ENCODE measurements at regions not wholly inside any gene's neighbourhood (a gene's known extent, or its start where the extent isn't known, plus 50 kb on each side); places are given as distances from the start of the nearest gene placed in this dataset.

GRCh38 chr15:86009727-86010126 is 69.9 kb upstream of the AGBL1 start:
- Histone ChIP-seq H3K27ac (ENCODE audit: low read depth, low read length) (no peak overlapping the region), H3K9ac (ENCODE audit: low read length) (no peak overlapping the region), H3K9me3 (ENCODE audit: insufficient read depth, low read depth, low read length) (no peaks in the 10 kb centered on the region), H3K4me2 (ENCODE audit: low read length) (no peak overlapping the region), H3K79me2 (ENCODE audit: insufficient read depth, low read length) (no peaks in the 10 kb centered on the region), H3K36me3 (ENCODE audit: insufficient read depth, low read length) (no peaks in the 10 kb centered on the region), H3K4me1 (ENCODE audit: insufficient read depth, low read length) (no peaks in the 10 kb centered on the region), H3K4me3 (ENCODE audit: insufficient read depth, low read depth, low read length) (no peak overlapping the region), H4K20me1 (ENCODE audit: insufficient read depth, low read length) (no peaks in the 10 kb centered on the region), H3K27me3 (ENCODE audit: insufficient read depth, low read length) (no peaks in the 10 kb centered on the region), H2AFZ (ENCODE audit: low read depth, low read length) (no peak overlapping the region)
- Mint-ChIP-seq H3K27me3 (ENCODE audit: low read depth, unreplicated experiment) (peaks cover 10% of the 10 kb centered on the region), H3K27ac (ENCODE audit: unreplicated experiment) (no peak overlapping the region), H3K4me3 (ENCODE audit: unreplicated experiment) (no peak overlapping the region), H3K4me1 (ENCODE audit: low read depth, unreplicated experiment) (no peaks in the 10 kb centered on the region), H3K9me3 (ENCODE audit: unreplicated experiment) (peaks cover 5% of the 10 kb centered on the region), H3K36me3 (ENCODE audit: low read depth, unreplicated experiment) (no peaks in the 10 kb centered on the region)
- TF ChIP-seq CTCF (IDR thresholded peaks at IDR 0.05; ENCODE audit: insufficient read depth, low read depth, low read length) (no peak), EZH2 (IDR thresholded peaks at IDR 0.05; ENCODE audit: insufficient read depth, low read length) (no peak)
- FAIRE-seq = no peak
- DNase-seq (ENCODE audit: low read depth) = no peak

DNA sequence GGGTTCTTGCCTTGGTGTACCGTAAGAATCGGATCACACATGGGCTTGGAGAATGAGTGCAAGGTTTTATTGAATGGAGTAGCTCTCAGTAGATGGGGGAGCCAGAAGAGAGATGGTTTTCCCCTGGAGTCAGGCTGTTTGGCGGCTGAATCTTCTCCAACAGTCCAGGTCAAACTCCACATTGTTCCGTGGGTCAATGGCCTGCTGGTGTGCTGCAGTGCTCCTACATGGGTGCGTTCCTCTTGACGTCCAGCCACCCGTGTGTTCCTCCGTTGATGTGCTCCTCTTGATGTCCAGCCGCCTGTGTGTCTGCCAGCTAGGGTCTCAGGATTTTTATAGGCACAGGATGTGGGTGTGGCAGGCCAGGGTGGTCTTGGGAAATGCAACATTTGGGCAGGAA is 69.3 kb upstream of the AGBL1 start:
- Histone ChIP-seq H2AFZ (ENCODE audit: low read depth, low read length) (no peak overlapping the region), H3K27me3 (ENCODE audit: insufficient read depth, low read length) (no peaks in the 10 kb centered on the region), H3K36me3 (ENCODE audit: insufficient read depth, low read length) (no peaks in the 10 kb centered on the region), H3K4me1 (ENCODE audit: insufficient read depth, low read length) (no peaks in the 10 kb centered on the region), H3K9me3 (ENCODE audit: insufficient read depth, low read depth, low read length) (no peaks in the 10 kb centered on the region), H4K20me1 (ENCODE audit: insufficient read depth, low read length) (no peaks in the 10 kb centered on the region), H3K4me3 (ENCODE audit: insufficient read depth, low read depth, low read length) (no peak overlapping the region), H3K9ac (ENCODE audit: low read length) (no peak overlapping the region), H3K27ac (ENCODE audit: low read depth, low read length) (no peak overlapping the region), H3K79me2 (ENCODE audit: insufficient read depth, low read length) (no peaks in the 10 kb centered on the region), H3K4me2 (ENCODE audit: low read length) (no peak overlapping the region)
- Mint-ChIP-seq H3K27ac (ENCODE audit: unreplicated experiment) (no peak overlapping the region), H3K4me1 (ENCODE audit: low read depth, unreplicated experiment) (no peaks in the 10 kb centered on the region), H3K27me3 (ENCODE audit: low read depth, unreplicated experiment) (peaks cover 7% of the 10 kb centered on the region), H3K4me3 (ENCODE audit: unreplicated experiment) (no peak overlapping the region), H3K36me3 (ENCODE audit: low read depth, unreplicated experiment) (no peaks in the 10 kb centered on the region), H3K9me3 (ENCODE audit: unreplicated experiment) (peaks cover 5% of the 10 kb centered on the region)
- TF ChIP-seq EZH2 (IDR thresholded peaks at IDR 0.05; ENCODE audit: insufficient read depth, low read length) (no peak), CTCF (IDR thresholded peaks at IDR 0.05; ENCODE audit: insufficient read depth, low read depth, low read length) (no peak)
- DNase-seq (ENCODE audit: low read depth) (no peak), FAIRE-seq (no peak)

- Histone ChIP-seq H4K20me1 (ENCODE audit: insufficient read depth, low read length) (no peaks in the 10 kb centered on the region), H2AFZ (ENCODE audit: low read depth, low read length) (no peak overlapping the region), H3K36me3 (ENCODE audit: insufficient read depth, low read length) (no peaks in the 10 kb centered on the region), H3K4me1 (ENCODE audit: insufficient read depth, low read length) (no peaks in the 10 kb centered on the region), H3K79me2 (ENCODE audit: insufficient read depth, low read length) (no peaks in the 10 kb centered on the region), H3K27ac (ENCODE audit: low read depth, low read length) (no peak overlapping the region), H3K4me2 (ENCODE audit: low read length) (no peak overlapping the region), H3K27me3 (ENCODE audit: insufficient read depth, low read length) (no peaks in the 10 kb centered on the region), H3K4me3 (ENCODE audit: insufficient read depth, low read depth, low read length) (no peak overlapping the region), H3K9me3 (ENCODE audit: insufficient read depth, low read depth, low read length) (no peaks in the 10 kb centered on the region), H3K9ac (ENCODE audit: low read length) (no peak overlapping the region)
- FAIRE-seq = no peak
- TF ChIP-seq CTCF (IDR thresholded peaks at IDR 0.05; ENCODE audit: insufficient read depth, low read depth, low read length) = no peak
- TF ChIP-seq EZH2 (IDR thresholded peaks at IDR 0.05; ENCODE audit: insufficient read depth, low read length) = no peak
- Mint-ChIP-seq H3K4me3 (ENCODE audit: unreplicated experiment) (no peak overlapping the region), H3K4me1 (ENCODE audit: low read depth, unreplicated experiment) (no peaks in the 10 kb centered on the region), H3K9me3 (ENCODE audit: unreplicated experiment) (peaks cover 5% of the 10 kb centered on the region), H3K36me3 (ENCODE audit: low read depth, unreplicated experiment) (no peaks in the 10 kb centered on the region), H3K27me3 (ENCODE audit: low read depth, unreplicated experiment) (peaks cover 7% of the 10 kb centered on the region), H3K27ac (ENCODE audit: unreplicated experiment) (no peak overlapping the region)
- DNase-seq (ENCODE audit: low read depth) = no peak
Measured at GRCh38 chr15:86010891-86011290, 68.8 kb upstream of the AGBL1 start.

All from astrocyte (in vitro differentiated cells and primary cell).